GM19023 (cell line): ENCODE measurements at regions not wholly inside any gene's neighbourhood (a gene's known extent, or its start where the extent isn't known, plus 50 kb on each side); places are given as distances from the start of the nearest gene placed in this dataset.

ENCODE experiments used
- ATAC-seq: cut with Tn5 transposase; IDR thresholded peaks from one replicate; pipeline ENCODE4 v1.9.1; 2021; ENCODE audit warnings: mild to moderate bottlenecking, moderate library complexity; ENCODE audit not compliant: unreplicated experiment

DNA sequence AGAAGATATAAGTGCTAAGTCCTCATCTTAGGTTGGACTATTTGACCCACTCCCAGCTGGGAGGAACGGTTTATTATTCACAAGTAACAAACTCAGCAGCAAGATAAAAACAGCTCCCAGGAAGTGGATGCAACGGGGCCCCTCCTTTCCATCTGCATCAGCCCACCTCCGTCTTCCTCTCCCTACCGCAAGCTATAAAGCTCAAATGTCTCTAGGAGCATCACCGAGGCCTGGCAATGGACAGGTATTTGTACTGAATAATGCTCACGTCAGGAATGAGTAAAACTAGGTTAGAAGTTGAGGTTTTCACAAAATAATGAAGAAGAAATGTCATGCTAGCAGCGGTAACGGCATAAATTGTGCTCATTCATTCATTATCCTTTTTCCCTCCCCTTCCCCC is 408.7 kb upstream of the PSMD7 start:
- ATAC-seq, result no peak

DNA sequence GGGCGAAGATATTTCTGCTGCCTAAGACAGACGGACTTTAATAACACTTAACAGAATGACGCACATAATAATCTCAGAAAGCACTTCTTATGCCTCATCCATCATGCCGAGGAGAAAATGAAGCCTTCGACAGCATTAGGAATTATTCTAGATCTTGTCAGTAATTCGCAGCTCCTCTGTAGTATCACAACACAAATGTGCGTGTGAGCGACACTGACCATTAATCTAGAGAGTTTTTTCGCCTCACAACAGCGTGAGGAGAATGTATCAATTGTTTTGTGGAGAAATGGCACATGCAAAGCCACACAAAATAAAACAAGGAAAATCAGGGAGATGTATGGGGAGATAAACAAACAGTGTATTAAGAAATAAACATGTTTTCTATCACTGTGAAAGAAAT is 410.2 kb upstream of the PSMD7 start:
- ATAC-seq, result no peak

DNA sequence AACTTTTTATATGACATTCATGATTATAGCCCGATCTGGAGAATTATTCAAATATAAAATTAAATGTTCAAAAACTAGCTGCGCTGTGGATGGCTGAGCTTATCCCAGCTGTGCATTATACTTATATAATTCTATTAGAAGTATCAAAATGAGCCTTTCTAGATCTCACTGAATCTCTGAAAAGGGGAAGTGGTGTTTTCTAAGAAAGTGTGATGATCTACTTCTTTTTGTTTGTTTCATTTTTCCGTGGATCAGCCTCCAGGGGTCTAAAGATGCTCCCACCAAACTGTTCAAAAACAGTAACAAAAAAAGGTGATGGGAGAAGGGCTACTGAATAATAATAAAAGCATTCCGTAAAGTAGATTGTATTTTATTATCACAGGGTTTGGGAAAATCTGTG is 411.3 kb upstream of the PSMD7 start:
- no peak for ATAC-seq

DNA sequence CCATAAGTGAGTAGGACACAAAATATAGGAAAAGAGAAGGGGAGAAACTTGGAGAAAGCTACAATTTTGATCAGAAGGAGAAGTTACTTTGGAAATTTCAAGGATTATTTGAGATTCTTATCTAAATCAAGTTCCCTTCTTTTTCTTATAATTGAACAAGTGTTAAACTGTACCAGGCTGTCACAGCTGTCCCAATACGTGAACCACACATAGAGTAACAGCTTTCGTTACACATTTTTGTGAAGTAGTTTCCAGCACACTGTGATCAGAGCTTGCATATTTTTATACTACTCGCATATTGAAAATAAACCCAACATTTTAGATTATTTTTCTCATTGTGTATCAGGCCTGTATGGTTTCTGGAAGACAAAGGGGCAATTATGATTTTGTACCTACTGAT is 412.8 kb upstream of the PSMD7 start:
- no peak for ATAC-seq

DNA sequence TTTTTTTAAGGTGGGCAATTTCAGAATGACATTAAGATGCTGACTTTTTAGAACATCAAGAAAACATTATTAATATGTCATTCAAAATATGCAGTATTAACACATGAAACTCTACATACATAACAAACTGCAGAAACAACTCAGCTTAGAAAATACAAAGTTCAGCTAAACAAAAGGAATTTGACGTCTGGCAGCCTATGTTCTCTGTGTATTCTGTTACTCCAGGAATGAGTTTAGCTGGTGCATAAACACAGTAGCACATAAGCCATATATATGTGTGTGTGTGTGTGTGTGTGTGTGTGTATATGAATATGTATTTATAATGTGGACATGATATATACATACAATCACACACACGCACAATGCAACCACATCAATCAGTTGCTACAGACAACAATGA is 413.5 kb upstream of the PSMD7 start:
- ATAC-seq, result no peak

DNA sequence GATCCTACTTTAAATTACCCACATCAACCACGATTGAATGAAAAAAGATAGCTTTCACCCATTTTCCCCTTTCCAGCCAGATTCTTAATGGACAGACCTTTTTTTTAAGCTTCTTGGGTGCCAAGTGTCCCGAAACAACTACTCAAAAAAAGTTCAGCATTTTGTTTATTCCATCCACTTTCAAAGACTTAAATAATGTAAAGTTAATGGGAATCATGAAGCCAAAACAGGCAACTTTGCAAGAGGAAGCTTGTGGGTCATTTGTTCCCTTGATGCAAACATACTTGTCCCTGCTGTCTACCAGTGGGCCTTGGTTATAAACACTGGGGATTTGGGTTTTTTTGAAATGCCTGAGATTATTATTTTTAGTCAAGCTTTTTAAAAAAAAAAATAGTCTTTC is 414.0 kb upstream of the PSMD7 start:
- ATAC-seq, result no peak

DNA sequence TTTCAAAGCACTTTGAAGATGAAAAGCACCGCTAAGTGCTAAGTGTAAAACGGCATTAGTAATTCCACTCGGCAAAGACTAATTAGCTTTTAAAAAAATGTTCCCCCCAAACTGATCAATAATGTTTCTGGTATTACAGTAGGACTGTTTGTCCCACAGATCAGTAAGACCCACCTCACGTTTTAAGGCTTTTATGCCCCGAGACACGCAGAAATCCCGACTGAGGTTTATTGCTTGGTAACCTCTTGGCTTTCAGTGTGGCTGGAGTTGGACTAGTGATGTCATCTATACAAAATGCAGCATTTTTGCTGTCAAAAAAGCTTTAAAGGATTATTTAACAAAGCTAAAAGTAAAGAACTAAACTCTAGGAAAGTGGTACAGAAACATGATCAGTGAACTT is 414.6 kb upstream of the PSMD7 start:
- ATAC-seq, result no peak

DNA sequence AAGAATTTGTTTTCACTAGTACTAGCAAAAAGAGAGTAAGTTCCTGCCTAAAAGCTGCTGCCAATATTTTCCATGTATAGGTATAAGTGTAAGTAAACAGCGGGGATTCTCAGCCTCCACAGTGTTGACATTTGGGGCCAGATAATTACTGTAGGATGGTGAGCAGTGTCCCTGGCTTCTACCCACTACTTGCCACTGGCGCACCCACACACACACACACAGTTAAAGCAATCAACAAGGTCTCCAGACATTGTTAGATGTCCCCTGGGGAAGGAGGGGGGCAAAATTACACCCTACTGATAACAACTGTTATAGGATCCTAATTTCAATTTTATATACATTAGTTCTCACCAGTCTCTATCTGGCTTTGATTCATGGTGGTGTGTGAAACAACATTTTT is 417.0 kb upstream of the PSMD7 start:
- ATAC-seq, result no peak

DNA sequence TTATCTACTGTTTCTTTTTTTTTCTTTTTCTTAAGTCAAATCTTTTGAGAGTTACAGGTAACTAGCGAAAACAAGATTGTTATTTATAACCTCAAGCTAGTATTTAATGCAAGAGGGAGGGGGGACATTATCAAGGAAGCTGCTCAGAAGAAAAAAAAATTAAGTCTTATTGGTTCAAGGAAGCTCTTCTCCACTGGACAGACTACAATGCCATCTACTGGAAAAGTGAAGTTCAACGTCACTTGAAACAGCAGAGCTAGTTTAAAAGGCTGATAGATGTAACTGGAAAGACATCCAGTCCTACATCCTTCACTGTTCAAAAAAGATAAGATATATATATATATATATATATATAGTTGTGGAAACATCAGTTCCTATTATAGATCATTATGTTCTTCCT is 418.0 kb upstream of the PSMD7 start:
- no peak for ATAC-seq

DNA sequence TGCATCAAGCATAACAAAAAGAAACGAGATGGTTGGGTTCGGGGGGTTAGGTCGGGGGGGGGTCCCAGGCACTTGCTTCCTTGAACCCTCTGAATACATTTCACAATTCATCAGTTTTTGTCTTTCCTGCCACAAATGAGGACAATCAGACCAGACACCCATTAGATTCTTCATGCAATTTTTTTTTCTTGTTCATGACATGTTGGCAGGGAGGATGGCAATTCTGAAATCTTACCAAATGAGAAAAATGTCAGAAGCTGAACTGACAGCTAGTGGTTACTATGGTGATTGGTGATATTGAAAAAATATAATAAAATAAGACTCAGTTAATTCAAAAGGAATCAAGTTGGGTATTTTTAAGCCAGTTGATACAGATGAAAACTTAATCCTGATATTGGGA is 419.5 kb upstream of the PSMD7 start:
- ATAC-seq, result no peak

DNA sequence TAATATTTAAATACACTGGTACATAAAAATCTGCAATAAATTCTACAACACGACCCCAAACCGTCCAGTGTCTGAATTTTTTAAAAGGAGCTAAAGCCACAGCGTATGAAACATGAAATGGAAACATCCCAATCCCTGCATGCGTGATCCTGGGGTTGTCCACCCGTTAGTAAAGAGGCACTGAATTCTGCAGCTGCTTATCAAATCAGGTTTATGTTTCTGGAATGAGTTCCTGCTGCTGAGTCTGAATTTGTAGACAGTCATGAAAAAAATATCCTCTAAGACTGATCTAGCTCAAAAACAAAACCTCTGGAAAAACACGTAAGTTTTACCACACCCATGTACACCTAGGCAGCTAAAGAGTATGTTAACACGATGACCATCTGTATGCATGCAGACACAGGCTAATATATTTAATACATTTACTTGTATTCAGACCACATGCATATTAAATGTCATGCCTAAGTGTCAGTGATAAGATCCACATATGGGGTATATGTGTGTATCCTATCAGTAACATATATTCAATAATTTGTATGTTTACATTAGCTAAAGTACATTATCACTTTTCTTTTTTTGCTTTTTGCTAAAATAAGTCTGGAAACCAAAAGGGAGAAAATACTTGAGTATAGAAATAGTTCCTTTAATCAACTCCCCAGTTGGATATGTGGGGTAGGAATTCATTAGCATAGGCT is 420.5 kb upstream of the PSMD7 start:
- ATAC-seq, result no peak

DNA sequence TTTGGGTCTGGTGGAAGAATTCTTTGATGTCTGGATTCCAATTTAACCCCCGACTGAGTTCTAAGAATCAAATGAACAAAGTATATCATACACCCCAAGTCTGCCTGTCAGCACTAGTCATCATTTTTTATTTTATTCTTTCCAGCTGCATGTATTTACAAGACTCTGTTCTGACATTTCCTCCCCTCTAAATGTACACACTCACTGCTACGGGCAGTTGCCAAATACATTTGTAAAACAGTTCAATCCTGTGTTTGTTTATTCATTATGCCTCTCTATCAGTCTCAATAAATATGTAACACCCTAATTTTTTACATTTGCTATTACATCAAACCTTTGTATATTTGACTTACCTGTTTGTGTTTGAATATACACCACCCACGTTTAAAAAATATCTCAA is 422.3 kb upstream of the PSMD7 start:
- ATAC-seq, result no peak

DNA sequence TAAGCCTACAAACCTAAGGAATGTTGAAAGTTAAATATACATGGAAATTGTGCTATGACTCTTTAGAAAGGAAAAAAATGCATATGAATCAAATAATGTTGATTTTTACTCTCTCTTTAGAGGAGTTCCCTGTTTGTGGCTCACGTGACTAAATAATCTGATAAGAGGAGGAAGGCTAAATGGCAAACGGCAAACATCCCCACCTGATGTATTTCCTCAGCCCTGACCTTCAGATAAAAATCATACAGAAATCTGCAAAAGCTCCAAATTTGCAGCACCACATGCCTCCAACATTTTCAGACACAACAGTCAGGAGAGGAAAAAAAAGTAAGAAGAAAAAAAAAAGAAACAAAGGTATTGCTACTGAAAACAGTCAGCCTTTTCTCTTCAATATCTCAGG is 423.0 kb upstream of the PSMD7 start:
- no peak for ATAC-seq

DNA sequence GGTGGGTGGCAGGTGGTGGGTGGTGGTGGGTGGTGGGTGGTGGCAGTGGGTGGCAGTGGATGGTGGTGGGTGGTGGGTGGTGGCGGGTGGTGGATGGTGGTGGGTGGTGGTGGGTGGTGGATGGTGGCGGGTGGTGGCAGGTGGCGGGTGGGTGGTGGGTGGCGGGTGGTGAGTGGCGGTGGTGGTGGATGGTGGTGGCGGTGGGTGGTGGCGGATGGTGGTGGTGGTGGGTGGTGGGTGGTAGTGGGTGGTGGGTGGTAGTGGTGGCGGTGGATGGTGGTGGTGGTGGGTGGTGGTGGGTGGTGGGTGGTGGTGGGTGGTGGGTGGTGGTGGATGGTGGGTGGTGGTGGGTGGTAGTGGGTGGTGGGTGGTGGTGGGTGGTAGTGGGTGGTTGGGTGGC is 423.8 kb upstream of the PSMD7 start:
- ATAC-seq, result no peak

DNA sequence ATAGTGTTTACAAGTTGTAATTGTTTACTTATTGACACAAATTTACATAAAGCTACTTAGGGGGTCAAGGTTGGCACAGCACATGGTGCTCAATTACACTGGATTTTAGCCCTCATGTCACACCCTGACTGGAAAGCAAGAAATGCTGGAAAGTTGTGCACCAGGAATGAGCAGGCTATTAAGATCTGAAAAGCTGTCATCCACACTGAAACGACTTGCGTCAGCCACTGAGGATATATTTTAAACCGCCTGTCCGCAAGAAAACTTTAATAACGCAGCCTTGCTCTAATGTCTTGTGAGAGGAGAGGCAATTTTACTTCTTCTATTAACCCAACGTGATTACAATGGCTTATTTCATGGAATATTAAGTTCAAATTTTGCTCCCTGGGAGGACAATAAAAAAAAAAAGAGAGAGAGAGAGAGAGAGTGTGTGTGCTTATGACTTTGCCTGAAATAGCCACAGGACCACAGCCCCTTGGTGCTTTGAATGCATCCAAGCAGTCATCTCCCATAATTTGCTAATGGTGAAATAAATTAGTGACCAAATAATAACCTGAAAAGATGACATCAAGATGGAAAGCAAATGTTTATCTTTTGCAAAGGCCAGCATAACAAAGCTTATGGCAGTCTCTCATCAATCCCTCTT is 425.4 kb upstream of the PSMD7 start:
- no peak for ATAC-seq

DNA sequence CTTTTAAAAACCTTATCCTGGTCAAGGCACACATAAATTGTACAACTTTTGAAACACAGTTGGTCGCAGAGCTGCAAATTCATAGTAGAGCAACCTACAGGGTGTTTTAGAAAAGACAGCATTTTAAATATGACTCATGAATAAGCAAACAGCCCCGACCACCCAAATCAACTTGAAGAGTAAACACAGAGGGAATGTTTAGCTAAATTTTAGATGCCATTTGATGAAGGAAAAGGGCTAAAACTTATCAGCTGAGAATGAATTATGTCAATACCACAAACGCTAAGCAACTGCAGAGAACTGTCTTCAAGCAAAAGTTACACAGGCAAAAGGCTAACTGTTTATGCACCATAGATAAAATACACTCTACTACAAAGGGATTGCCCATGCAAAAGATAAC is 427.5 kb upstream of the PSMD7 start:
- no peak for ATAC-seq

DNA sequence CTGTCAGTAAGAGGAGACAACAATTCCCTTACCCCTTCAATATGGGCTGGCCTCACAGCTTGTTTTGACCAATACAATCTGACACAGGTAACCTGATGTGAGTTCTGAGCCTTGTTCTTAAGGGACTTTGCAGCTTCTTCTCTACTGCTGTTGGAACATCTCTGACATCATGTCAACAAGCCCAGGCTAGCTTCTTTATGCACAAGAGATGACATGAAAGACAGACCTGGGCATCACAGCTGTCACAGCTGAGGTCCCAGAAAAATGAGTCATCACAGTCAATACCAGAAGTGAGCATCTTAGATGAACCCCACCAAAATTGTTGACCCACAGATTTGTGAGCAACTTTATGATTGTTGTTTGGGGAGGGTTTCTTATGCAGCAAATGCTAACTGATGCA is 431.7 kb upstream of the PSMD7 start:
- no peak for ATAC-seq

DNA sequence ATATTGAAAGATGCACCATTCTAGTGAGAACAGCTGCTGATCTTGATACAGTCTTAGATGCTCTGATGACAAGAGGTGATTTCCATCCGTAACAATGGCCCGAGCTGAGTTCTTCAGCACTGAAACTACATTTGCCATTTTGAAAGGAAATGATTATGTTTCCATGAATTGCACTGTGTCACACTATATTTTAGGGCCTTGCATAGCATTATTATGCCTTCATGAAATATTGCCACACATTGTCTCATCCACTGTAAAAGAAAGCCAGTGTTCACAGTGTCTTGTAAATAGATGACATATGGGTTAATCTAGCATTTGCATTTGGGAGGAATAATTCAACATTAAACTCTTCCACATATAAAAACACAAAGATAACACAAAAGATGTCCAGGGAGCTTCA is 438.3 kb upstream of the PSMD7 start:
- no peak for ATAC-seq

DNA sequence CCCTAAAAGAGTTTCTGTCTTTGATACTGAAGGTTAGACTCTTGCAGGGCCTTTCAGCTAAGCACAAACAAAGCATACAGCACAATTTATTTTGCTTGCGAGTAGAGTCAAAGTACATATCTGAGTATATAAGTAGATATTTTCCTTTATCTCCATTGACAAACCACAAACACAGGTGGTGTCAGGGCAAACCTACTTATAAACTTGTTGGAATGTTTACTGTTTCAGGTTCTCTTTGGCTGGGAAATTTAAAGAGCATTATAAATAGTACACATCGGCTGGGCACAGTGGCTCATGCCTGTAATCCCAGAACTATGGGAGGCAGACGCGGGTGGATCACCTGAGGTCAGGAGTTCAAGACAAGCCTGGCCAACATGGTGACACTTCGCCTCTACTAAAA is 442.6 kb upstream of the PSMD7 start:
- no peak for ATAC-seq

DNA sequence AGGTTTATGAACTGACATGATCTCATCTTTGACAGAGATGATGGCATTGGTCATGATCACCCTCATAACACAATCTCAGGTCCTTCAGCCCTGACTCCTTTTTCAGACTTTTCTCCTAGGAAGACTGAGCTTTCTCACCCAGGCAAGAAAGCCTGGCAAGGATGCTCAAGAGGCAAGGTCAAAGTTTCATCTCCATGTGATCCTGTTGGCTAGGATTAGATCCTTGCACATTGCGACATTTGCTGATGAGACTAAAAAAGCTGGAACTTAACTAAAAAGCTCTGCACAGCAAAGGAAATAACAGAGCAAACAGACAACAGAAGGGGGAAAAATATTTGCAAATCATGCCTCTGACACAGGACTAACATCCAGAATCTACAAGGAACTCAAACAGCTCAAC is 444.1 kb upstream of the PSMD7 start:
- ATAC-seq, result no peak

DNA sequence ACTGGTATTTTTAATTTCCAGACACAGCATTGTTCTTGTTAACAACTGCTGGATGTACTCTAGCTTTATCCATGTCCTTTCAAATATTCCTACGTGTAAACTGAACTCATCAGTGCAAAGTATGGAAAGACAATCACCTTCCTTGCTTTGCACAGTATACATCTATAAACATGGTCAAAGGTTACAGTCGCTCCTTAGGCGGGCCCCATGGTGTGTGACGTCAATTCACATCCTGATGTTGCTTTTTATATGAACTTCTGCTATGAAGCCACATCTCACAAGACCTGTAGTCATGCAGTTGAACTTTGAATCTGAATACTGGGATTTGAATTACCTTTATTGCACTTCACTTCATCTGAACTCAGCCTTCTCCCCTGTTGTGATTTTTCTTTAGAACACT is 447.6 kb upstream of the PSMD7 start:
- ATAC-seq, result no peak

DNA sequence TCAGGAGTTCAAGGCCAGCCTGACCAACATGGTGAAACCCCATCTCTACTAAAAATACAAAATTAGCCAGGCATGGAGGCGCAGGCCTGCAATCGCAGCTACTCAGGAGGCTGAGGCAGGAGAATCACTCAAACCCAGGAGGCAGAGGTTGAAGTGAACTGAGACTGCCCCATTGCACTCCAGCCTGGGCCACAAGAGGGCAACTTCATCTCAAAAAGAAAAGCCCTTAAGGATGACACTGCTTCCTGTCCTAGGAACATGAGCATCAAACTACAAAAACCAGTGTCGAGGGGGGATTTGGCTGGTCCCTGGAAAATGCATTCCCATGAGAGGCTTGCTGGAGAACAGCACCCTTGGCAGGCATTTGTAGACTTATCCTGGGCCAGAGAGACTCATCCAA is 449.5 kb upstream of the PSMD7 start:
- ATAC-seq, result no peak

DNA sequence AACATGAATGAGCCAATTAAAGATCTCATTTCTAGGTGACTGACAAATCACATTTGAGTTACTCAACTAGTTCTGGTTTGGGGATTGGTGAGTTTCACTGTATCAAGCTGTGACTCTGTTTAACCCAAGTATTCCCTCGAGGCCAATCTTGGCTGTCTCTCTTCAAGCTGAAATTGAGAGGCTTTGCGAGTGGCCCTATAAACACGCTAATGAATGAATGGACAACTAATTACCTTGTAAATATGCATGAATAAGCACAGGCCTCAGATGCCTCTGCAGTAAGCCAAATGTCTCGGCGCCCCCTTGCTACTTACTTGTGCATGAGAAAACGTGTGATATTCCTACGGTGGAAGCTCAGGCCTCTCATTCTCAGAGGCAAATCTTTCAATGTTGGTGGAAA is 450.3 kb upstream of the PSMD7 start:
- ATAC-seq, result no peak
